SK-N-SH treated with all-trans-retinoic acid at 6 μM for 48 hours (cell line): ENCODE measurements at regions not wholly inside any gene's neighbourhood (a gene's known extent, or its start where the extent isn't known, plus 50 kb on each side); places are given as distances from the start of the nearest gene placed in this dataset.

Experiments
- ATAC-seq: fragments of 200-7000 bp; cut with Tn5 transposase; 3 replicates; pipeline ENCODE4 v1.9.1; 2020; ENCODE audit warnings: mild to moderate bottlenecking, moderate library complexity
- ARNTL ChIP-seq: fragments of 450-650 bp; formaldehyde crosslinking; IDR thresholded peaks from 2 replicates; pipeline ENCODE4 v1.5.0; 2020; ENCODE audit warnings: low read depth, mild to moderate bottlenecking, moderate library complexity, borderline replicate concordance
- BACH2 ChIP-seq: fragments of 250-450 bp; sonication (Bioruptor Pico); IDR thresholded peaks from 2 replicates; pipeline ENCODE4 v1.9.0; 2021; ENCODE audit warnings: mild to moderate bottlenecking, borderline replicate concordance
- CREB5 ChIP-seq: fragments of 250-450 bp; sonication (Bioruptor Pico); IDR thresholded peaks from 2 replicates; pipeline ENCODE4 v1.5.1; 2020; ENCODE audit warnings: low read depth, mild to moderate bottlenecking, moderate library complexity
- CSDC2 ChIP-seq: fragments of 250-450 bp; sonication (Bioruptor Pico); IDR thresholded peaks from 2 replicates; pipeline ENCODE4 v1.5.0; 2020; ENCODE audit warnings: mild to moderate bottlenecking, moderate library complexity
- CSRNP3 ChIP-seq: fragments of 250-450 bp; sonication (Bioruptor Pico); IDR thresholded peaks from 2 replicates; pipeline ENCODE4 v1.5.1; 2021; ENCODE audit warnings: mild to moderate bottlenecking, moderate library complexity
- ESRRG ChIP-seq: fragments of 250-450 bp; sonication (Bioruptor Pico); IDR thresholded peaks from 2 replicates; pipeline ENCODE4 v1.6.1; 2021; ENCODE audit warnings: mild to moderate bottlenecking
- GLIS3 ChIP-seq: fragments of 250-450 bp; sonication (Bioruptor Pico); IDR thresholded peaks from 2 replicates; pipeline ENCODE4 v1.5.0; 2020; ENCODE audit warnings: mild to moderate bottlenecking, moderate library complexity
- ISL1 ChIP-seq: fragments of 250-450 bp; sonication (Bioruptor Pico); IDR thresholded peaks from 2 replicates; pipeline ENCODE4 v2.1.2; 2022; ENCODE audit warnings: mild to moderate bottlenecking, moderate library complexity
- OSR1 ChIP-seq: fragments of 250-450 bp; sonication (Bioruptor Pico); IDR thresholded peaks from 2 replicates; pipeline ENCODE4 v1.8.0; 2022; ENCODE audit warnings: moderate library complexity, mild to moderate bottlenecking, inconsistent platforms
- PATZ1 ChIP-seq: fragments of 250-450 bp; sonication (Bioruptor Pico); IDR thresholded peaks from 2 replicates; pipeline ENCODE4 v1.8.0; 2020; ENCODE audit warnings: mild to moderate bottlenecking, moderate library complexity, borderline replicate concordance
- PPARA ChIP-seq: fragments of 250-450 bp; sonication (Bioruptor Pico); IDR thresholded peaks from 2 replicates; pipeline ENCODE4 v1.5.0; 2020; ENCODE audit warnings: mild to moderate bottlenecking, borderline replicate concordance
- RARB ChIP-seq: fragments of 250-450 bp; sonication (Bioruptor Pico); IDR thresholded peaks from 2 replicates; pipeline ENCODE4 v1.8.0; 2021; ENCODE audit warnings: mild to moderate bottlenecking, moderate library complexity
- SNAI2 ChIP-seq: fragments of 250-450 bp; sonication (Bioruptor Pico); IDR thresholded peaks from 2 replicates; pipeline ENCODE4 v1.5.0; 2020; ENCODE audit warnings: mild to moderate bottlenecking, moderate library complexity
- TCF4 ChIP-seq: fragments of 250-450 bp; sonication (Bioruptor Pico); IDR thresholded peaks from 2 replicates; pipeline ENCODE4 v1.8.0; 2021; ENCODE audit warnings: mild to moderate bottlenecking, moderate library complexity, borderline replicate concordance
- TOX ChIP-seq: fragments of 250-450 bp; sonication (Bioruptor Pico); IDR thresholded peaks from 2 replicates; pipeline ENCODE4 v1.8.0; 2021; ENCODE audit warnings: mild to moderate bottlenecking, moderate library complexity, borderline replicate concordance
- ZFP30 ChIP-seq: fragments of 450-650 bp; formaldehyde crosslinking; IDR thresholded peaks from 2 replicates; pipeline ENCODE4 v1.5.0; 2022; ENCODE audit warnings: mild to moderate bottlenecking, moderate library complexity
- ZNF565 ChIP-seq: fragments of 450-650 bp; formaldehyde crosslinking; conservative IDR thresholded peaks from 2 replicates; pipeline ENCODE4 v1.5.0; 2020; ENCODE audit warnings: low read depth, mild to moderate bottlenecking, moderate library complexity
- ZNF70 ChIP-seq: fragments of 450-650 bp; formaldehyde crosslinking; IDR thresholded peaks from 2 replicates; pipeline ENCODE4 v1.5.0; 2020; ENCODE audit warnings: mild to moderate bottlenecking, moderate library complexity
- ZNF8 ChIP-seq: fragments of 450-650 bp; formaldehyde crosslinking; IDR thresholded peaks from 2 replicates; pipeline ENCODE4 v1.5.0; 2020; ENCODE audit warnings: mild to moderate bottlenecking, moderate library complexity
- TF ChIP-seq, protein P1 (sequence below): fragments of 250-450 bp; sonication (Bioruptor Pico); IDR thresholded peaks from 2 replicates; pipeline ENCODE4 v1.5.0; 2020; ENCODE audit warnings: mild to moderate bottlenecking, moderate library complexity
- TF ChIP-seq, protein P2 (sequence below): fragments of 250-450 bp; sonication (Bioruptor Pico); IDR thresholded peaks from 2 replicates; pipeline ENCODE4 v1.8.0; 2021; ENCODE audit warnings: low read depth, mild to moderate bottlenecking, moderate library complexity, borderline replicate concordance

- TF ChIP-seq SNAI2 (CRISPR knock-in tag) (no peak), CREB5 (CRISPR knock-in tag) (no peak), RARB (CRISPR knock-in tag) (no peak), ZNF70 (CRISPR knock-in tag) (no peak), ZNF565 (no peak), OSR1 (no peak), GLIS3 (no peak), TCF4 (CRISPR knock-in tag) (no peak), ZFP30 (CRISPR knock-in tag) (no peak), CSRNP3 (no peak), ISL1 (CRISPR knock-in tag) (no peak), TOX (CRISPR knock-in tag) (no peak), ZNF8 (CRISPR knock-in tag) (no peak), CSDC2 (no peak)
Observed at GRCh38 chr11:15555161-15555560, 440.4 kb downstream of the INSC start.

DNA sequence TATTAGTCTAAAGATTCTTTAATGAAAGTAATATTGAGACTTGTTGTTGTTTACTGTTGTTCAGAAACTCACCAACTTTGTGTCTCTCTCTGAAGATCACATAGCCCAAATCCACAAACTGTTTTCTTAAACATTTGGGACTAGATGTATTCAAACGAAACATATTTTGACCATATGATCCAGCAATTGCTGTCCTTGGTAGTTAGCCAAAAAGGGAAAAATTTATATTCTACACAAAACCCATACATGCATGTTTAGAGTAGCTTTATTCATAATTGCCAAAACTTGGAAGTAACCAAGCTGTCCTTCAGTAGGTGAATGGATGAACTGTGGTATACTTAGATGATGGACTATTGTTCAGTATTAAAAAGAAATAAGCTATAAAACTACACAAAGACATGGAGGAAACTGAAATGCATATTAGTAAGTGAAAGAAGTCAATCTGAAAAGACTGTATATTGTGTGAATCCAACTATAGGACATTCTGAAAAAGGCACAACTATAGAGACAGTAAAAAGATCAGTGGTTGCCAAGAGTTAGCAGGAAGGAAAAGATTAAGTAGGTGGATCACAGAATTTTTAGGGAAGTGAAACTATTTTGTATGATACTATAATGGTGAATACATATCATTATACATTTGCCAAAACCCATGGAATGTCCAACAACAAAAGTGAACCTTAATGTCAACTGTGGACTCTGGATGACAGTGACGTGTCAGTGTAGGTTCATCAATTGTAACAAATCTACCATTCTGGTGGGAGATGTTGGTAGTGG lies 442.9 kb downstream of the INSC start:
- no peak for ATAC-seq
- no peak for TF ChIP-seq ARNTL (CRISPR knock-in tag)
- TF ChIP-seq TOX (CRISPR knock-in tag) = no peak
- no peak for TF ChIP-seq BACH2 (CRISPR knock-in tag)
- TF ChIP-seq, protein P1, sequence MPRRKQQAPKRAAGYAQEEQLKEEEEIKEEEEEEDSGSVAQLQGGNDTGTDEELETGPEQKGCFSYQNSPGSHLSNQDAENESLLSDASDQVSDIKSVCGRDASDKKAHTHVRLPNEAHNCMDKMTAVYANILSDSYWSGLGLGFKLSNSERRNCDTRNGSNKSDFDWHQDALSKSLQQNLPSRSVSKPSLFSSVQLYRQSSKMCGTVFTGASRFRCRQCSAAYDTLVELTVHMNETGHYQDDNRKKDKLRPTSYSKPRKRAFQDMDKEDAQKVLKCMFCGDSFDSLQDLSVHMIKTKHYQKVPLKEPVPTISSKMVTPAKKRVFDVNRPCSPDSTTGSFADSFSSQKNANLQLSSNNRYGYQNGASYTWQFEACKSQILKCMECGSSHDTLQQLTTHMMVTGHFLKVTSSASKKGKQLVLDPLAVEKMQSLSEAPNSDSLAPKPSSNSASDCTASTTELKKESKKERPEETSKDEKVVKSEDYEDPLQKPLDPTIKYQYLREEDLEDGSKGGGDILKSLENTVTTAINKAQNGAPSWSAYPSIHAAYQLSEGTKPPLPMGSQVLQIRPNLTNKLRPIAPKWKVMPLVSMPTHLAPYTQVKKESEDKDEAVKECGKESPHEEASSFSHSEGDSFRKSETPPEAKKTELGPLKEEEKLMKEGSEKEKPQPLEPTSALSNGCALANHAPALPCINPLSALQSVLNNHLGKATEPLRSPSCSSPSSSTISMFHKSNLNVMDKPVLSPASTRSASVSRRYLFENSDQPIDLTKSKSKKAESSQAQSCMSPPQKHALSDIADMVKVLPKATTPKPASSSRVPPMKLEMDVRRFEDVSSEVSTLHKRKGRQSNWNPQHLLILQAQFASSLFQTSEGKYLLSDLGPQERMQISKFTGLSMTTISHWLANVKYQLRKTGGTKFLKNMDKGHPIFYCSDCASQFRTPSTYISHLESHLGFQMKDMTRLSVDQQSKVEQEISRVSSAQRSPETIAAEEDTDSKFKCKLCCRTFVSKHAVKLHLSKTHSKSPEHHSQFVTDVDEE (CRISPR knock-in tag) = no peak
- TF ChIP-seq PATZ1 (CRISPR knock-in tag) = no peak

More at GRCh38 chr11:15555161-15555560, 440.4 kb downstream of the INSC start:
- ATAC-seq = no peak

DNA sequence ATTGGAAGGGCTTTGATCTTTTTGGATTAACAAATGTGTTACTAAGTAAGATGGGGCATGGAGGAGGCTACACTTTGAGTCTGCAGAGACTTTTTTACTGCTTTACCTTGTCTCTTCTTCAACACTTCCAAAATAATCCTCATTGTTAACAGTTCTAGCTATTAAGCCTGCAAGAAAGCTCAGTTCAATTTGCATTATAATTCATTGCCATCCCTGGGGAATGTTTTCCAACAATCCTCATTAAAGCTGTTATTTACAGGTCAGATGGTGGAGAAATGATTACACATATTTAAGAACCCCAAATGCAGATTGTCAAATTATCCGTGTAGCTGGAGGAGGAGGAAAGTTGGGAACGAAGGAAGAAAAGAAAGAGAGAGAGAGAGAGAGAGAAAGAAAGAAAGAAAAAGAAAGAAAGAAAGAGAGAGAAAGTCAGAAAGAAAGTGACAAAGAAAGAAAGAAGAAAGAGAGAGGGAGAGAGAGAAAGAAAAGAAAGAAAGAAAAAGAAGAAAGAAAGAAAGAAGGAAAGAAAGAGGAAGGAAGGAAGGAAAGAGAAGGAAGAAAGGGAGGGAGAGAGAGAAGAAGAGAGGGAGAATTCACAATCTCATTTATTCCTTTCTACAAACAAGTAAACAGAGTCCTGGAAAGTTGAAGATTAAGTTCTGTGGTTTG lies 443.9 kb downstream of the INSC start:
- TF ChIP-seq RARB (CRISPR knock-in tag) = no peak
- TF ChIP-seq OSR1 = no peak
- TF ChIP-seq ZNF70 (CRISPR knock-in tag) = no peak
- TF ChIP-seq, protein P2, sequence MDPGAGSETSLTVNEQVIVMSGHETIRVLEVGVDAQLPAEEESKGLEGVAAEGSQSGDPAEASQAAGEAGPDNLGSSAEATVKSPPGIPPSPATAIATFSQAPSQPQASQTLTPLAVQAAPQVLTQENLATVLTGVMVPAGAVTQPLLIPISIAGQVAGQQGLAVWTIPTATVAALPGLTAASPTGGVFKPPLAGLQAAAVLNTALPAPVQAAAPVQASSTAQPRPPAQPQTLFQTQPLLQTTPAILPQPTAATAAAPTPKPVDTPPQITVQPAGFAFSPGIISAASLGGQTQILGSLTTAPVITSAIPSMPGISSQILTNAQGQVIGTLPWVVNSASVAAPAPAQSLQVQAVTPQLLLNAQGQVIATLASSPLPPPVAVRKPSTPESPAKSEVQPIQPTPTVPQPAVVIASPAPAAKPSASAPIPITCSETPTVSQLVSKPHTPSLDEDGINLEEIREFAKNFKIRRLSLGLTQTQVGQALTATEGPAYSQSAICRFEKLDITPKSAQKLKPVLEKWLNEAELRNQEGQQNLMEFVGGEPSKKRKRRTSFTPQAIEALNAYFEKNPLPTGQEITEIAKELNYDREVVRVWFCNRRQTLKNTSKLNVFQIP = no peak
- TF ChIP-seq SNAI2 (CRISPR knock-in tag) = no peak
- no peak for TF ChIP-seq ZFP30 (CRISPR knock-in tag)
- no peak for TF ChIP-seq BACH2 (CRISPR knock-in tag)
- no peak for TF ChIP-seq ISL1 (CRISPR knock-in tag)
- TF ChIP-seq ESRRG (CRISPR knock-in tag) = no peak
- TF ChIP-seq CREB5 (CRISPR knock-in tag) = no peak
- no peak for TF ChIP-seq PATZ1 (CRISPR knock-in tag)
- TF ChIP-seq PPARA (CRISPR knock-in tag) = no peak
- no peak for TF ChIP-seq GLIS3
- ATAC-seq = no peak
